ENCODE measurements at regions not wholly inside any gene's neighbourhood (a gene's known extent, or its start where the extent isn't known, plus 50 kb on each side); places are given as distances from the start of the nearest gene placed in this dataset.

DNA sequence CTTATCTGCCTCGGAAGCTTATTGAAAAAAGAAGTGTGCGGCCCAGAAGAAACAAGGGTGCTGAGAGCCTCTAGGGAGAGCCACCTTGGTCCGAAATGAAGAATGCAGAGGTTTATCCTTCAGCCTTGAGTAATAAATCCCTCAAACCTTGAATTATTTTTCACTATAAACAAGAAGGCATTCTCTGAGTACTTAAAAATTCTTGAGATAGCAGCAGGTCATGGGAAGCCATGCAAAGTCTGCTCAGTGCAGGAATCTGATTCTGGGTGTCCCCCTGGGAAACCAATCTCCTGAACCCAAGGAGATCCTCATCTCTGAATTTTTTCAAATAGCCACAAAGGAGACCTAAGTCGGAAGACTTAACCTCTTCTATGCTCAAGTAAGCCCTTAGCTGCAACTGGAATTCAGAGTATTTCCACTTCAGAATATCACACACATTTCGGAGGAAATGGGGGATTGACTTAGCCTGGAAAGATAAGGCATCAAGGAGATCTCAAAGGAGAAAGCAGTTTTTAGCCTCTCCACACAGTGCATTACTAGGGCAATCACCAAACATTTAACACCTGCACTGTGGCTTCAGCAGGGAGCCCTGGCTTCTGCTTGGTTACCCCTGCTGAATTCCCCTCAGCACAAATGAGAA, 365.0 kb downstream of the ETS1 start:
- no peak overlapping the region for H3K9ac ChIP-seq
- WGBS (ENCODE audit: low lambda C conversion rate): 93% methylated on average over 5 of the region's 5 CpGs
- no peaks in the 10 kb centered on the region for H4K20me1 ChIP-seq (ENCODE audit: insufficient read depth)
- H3K9me2 ChIP-seq: no peaks in the 10 kb centered on the region
- H3K4me3 ChIP-seq (ENCODE audit: low read depth in 2 of 2, low read length in 1 of 2): no peak overlapping the region
- H3K79me2 ChIP-seq (ENCODE audit: insufficient read depth): no peaks in the 10 kb centered on the region
- no peak overlapping the region for H2AFZ ChIP-seq (ENCODE audit: low read depth)
- DNase-seq: no peak
- no peak for TF ChIP-seq CHD2 (IDR thresholded peaks at IDR 0.05; ENCODE audit: low read length, partially characterized antibody)
- TF ChIP-seq, protein P1, sequence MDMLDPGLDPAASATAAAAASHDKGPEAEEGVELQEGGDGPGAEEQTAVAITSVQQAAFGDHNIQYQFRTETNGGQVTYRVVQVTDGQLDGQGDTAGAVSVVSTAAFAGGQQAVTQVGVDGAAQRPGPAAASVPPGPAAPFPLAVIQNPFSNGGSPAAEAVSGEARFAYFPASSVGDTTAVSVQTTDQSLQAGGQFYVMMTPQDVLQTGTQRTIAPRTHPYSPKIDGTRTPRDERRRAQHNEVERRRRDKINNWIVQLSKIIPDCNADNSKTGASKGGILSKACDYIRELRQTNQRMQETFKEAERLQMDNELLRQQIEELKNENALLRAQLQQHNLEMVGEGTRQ (IDR thresholded peaks at IDR 0.05; ENCODE audit: borderline replicate concordance, low read depth, low read length): no peak
- TF ChIP-seq FOXJ3 (CRISPR knock-in tag; IDR thresholded peaks at IDR 0.05): no peak
- TF ChIP-seq TEAD4 (IDR thresholded peaks at IDR 0.05; ENCODE audit: borderline replicate concordance, insufficient read depth): no peak
- TF ChIP-seq RXRA (IDR thresholded peaks at IDR 0.05; ENCODE audit: borderline replicate concordance, low read depth): no peak
- TF ChIP-seq, protein P2, sequence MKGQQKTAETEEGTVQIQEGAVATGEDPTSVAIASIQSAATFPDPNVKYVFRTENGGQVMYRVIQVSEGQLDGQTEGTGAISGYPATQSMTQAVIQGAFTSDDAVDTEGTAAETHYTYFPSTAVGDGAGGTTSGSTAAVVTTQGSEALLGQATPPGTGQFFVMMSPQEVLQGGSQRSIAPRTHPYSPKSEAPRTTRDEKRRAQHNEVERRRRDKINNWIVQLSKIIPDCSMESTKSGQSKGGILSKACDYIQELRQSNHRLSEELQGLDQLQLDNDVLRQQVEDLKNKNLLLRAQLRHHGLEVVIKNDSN (IDR thresholded peaks at IDR 0.05; ENCODE audit: borderline replicate concordance, low read depth): no peak
- no peak for TF ChIP-seq GABPA (IDR thresholded peaks at IDR 0.05; ENCODE audit: low read depth)
- no peak for TF ChIP-seq TAF1 (IDR thresholded peaks at IDR 0.05; ENCODE audit: borderline replicate concordance, low read depth, low read length)
- no peak for TF ChIP-seq SIN3A (IDR thresholded peaks at IDR 0.05; ENCODE audit: borderline replicate concordance, low read depth, low read length)
- no peak for TF ChIP-seq SMC3 (IDR thresholded peaks at IDR 0.05; ENCODE audit: low read depth, low read length)
- TF ChIP-seq POLR2AphosphoS5 (IDR thresholded peaks at IDR 0.05; ENCODE audit: low read depth, low read length): no peak
- TF ChIP-seq, protein P3, sequence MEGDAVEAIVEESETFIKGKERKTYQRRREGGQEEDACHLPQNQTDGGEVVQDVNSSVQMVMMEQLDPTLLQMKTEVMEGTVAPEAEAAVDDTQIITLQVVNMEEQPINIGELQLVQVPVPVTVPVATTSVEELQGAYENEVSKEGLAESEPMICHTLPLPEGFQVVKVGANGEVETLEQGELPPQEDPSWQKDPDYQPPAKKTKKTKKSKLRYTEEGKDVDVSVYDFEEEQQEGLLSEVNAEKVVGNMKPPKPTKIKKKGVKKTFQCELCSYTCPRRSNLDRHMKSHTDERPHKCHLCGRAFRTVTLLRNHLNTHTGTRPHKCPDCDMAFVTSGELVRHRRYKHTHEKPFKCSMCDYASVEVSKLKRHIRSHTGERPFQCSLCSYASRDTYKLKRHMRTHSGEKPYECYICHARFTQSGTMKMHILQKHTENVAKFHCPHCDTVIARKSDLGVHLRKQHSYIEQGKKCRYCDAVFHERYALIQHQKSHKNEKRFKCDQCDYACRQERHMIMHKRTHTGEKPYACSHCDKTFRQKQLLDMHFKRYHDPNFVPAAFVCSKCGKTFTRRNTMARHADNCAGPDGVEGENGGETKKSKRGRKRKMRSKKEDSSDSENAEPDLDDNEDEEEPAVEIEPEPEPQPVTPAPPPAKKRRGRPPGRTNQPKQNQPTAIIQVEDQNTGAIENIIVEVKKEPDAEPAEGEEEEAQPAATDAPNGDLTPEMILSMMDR (IDR thresholded peaks at IDR 0.05): no peak
- no peak for TF ChIP-seq MXI1 (IDR thresholded peaks at IDR 0.05; ENCODE audit: low read depth, low read length)
- no peak for TF ChIP-seq JUND (IDR thresholded peaks at IDR 0.05)
- no peak for TF ChIP-seq NFIC (IDR thresholded peaks at IDR 0.05; ENCODE audit: borderline replicate concordance)
- ChIA-PET POLR2A (no interaction called here), CTCF (no interaction called here)
- no peak overlapping the region for H3K4me2 ChIP-seq
- H3F3A ChIP-seq (replicated peaks; ENCODE audit: insufficient read depth): no peaks in the 10 kb centered on the region
- no peaks in the 10 kb centered on the region for H3K27me3 ChIP-seq (ENCODE audit: insufficient read depth)
- no peaks in the 10 kb centered on the region; a peak in 1 of 4 replicates for H3K4me1 ChIP-seq (ENCODE audit: control insufficient read depth in 1 of 2, insufficient read depth in 2 of 2, low read depth in 1 of 2, low read length in 1 of 2)
- H3K9me3 ChIP-seq: no peaks in the 10 kb centered on the region
- H3K36me3 ChIP-seq (replicated peaks in 1 of 2; ENCODE audit: control insufficient read depth in 1 of 2, insufficient read depth in 2 of 2, low read length in 1 of 2): no peaks in the 10 kb centered on the region
- no peak overlapping the region for H3K27ac ChIP-seq (ENCODE audit: low read depth in 2 of 2, low read length in 1 of 2)

All from SK-N-SH (cell line).